ENCODE measurements at regions not wholly inside any gene's neighbourhood (a gene's known extent, or its start where the extent isn't known, plus 50 kb on each side); places are given as distances from the start of the nearest gene placed in this dataset.

- no peak for DNase-seq
Observed at GRCh38 chr6:25166955-25167748, 112.0 kb upstream of the CARMIL1 start.

- DNase-seq, result no peak
Observed at GRCh38 chr6:25167961-25168360, 111.2 kb upstream of the CARMIL1 start.

DNA sequence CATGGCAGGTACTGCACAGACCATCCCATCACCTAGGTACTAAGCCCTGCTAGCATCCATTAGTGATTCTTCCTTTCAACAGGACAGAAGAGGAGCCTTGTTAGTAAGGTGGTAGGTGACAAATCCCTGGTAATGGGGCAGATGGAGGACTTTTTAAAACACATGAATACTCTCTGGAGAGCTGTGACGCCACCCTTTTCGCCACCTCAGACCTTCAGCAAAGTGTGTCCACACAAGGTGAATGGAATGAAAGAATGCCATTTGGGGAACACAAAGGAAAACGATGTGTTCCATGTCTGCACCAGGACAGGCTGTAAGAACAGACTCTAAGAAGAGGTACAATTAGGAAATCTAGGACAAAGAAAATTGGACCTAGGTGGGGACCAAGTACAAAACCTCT, 110.5 kb upstream of the CARMIL1 start:
- DNase-seq, result no peak

- DNase-seq, result no peak
Observed at GRCh38 chr6:25169553-25169952, 109.6 kb upstream of the CARMIL1 start.

GRCh38 chr6:25169961-25170360, 109.2 kb upstream of the CARMIL1 start:
- no peak for DNase-seq

DNA sequence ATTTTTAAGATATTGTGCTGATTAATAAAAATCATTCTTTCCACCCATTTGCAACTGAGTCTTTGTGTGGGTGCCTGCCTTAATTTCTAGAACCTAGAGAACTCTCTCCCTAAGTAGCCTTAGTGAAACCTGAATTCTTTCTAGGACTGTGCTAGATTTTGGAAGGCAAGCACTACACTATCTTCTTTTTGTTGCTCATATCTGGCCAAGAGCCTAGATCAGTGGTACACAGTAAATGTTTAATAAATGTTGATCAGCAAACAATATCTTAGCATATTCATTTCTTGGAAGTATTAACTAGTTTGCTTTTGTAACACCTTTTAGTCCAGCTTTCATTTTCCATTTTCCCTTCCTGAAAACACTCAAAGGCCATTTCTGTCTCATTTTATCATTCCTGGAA, 108.5 kb upstream of the CARMIL1 start:
- DNase-seq, result no peak

- no peak for DNase-seq
Observed at GRCh38 chr6:25171301-25171700, 107.9 kb upstream of the CARMIL1 start.

DNA sequence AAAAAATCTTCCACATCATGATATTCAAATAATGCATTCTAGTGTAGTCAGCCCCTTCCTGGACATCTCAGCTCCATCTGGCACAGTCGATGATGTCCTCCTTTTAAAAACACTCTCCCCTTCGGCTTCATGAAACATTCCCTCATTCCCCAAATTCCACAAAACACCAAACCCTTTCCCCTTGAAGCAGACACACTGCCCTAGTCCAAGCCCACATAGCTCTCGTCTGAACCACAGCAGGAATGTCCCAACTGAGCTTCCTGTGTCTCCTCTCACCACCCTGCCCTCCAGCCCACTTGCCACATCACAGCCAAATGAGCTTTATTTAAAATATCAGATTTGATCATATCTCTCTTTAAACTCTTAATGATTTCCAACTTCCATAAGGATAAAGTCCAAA, 106.4 kb upstream of the CARMIL1 start:
- no peak for DNase-seq

GRCh38 chr6:25173246-25173645, 105.9 kb upstream of the CARMIL1 start:
- DNase-seq, result no peak

GRCh38 chr6:25173951-25174474, 105.2 kb upstream of the CARMIL1 start:
- DNase-seq, result no peak

- DNase-seq, result no peak
Observed at GRCh38 chr6:25174678-25175077, 104.5 kb upstream of the CARMIL1 start.

DNA sequence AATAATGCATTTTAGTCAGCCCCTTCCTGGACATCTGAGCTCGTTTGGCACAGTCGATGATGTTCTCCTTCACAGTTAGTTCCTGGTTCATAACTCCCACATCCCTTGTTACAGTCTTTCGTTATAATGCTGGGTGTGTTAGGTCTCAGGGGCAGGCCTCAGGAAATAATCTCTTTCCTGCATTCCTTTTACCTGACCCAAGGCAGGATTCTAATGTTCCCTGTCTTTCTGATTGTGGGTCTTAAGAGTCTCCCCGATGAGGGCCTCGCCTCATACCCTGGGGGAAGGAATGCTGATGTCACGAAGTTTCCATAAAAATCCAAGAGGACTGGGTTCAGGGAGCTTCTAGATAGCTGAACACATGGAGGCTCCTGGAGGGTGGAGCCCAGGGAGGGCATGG, 104.0 kb upstream of the CARMIL1 start:
- DNase-seq, result no peak

DNA sequence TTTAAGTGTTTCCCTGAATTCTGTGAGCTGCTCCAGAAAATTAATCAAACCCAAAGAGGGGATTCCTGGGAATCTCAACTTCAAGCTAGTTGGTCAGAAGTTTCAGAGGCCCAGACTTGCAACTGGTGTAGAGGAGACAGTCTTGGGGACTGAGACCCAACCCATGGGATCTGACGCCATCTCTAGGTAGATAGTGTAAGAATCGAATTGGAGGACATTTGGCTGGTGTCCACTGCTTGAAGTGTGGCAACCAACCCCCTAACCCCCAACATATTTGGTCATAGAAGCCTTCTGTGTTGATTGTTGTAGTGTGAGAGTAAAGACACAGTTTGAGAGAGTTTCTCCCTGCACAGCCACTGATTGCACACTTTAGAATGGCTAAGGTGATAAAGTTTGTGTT, 103.5 kb upstream of the CARMIL1 start:
- no peak for DNase-seq

DNA sequence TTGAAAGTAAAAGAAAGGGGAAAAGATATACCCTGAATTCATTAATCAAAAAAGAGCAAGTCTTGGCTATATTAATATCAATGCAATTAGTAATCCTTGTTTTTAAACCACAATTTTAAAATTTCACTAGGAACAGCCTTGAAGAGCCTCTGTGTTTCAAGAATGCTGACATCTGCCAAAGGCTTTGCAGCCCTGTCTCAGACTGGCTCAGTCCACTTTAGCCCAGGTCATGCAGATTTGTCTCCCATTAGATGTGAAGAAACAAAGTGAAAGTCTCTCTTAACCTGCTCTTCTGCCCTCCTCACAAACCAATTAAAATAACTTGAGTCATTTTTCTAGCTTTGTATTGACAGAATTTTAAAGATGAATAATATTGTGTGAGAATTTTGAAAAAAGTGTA, 102.7 kb upstream of the CARMIL1 start:
- no peak for DNase-seq

DNA sequence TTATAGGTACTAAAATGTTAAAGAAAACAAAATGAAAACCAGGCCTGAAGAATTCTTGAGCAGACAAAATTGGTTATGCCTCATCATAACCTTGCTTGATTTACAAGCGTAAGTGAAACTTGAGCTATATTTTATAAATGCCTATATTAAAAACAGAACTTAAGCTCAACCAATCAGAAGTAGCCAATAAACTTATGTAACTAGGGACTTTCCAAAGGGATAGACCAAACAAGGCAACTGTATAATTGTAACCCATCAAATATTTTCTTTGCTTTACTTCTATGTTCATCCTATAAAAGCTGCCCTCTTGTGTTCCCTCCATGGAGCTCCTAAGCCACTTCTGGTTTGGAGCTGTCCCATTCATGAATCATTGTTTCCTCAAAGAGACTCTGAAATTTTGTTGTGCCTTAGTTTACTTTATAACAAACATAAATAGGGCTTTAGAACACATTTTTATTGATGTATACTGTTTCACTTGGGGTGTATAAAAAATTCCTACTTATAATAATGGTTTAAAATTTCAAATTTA, 101.6 kb upstream of the CARMIL1 start:
- no peak for DNase-seq

DNA sequence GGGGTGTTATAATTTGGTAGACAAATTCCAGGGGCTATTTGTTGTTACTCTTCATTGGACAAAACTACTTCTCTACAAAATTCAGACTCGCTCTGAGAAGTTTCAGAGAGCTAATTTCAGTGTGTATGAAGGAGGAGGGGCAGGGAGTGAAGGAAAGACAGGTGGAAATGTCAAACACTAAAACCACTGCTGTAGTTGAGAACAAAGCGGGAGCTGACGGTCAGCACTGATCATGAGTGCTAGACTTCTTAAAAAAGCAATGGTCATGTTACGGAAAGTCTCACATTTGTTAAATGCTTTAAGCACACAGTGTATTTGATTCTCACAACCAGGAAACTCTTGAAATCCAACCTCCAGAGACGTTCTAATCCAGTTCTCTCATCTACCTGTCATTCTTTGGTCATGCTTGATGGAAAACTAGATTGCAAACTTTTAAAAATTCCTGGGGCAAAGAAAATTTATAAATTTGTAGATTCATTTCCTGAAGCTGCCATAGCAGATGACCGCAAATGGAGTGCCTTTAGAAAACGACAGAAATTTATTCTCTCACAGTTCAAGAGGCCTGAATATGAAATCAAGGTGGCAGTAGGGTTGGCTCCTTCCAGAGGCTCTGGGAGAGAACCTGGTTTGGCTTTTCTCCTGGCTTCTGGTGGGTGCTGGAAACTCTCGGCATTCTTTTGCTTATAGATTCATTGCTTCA, 100.7 kb upstream of the CARMIL1 start:
- no peak for DNase-seq

DNA sequence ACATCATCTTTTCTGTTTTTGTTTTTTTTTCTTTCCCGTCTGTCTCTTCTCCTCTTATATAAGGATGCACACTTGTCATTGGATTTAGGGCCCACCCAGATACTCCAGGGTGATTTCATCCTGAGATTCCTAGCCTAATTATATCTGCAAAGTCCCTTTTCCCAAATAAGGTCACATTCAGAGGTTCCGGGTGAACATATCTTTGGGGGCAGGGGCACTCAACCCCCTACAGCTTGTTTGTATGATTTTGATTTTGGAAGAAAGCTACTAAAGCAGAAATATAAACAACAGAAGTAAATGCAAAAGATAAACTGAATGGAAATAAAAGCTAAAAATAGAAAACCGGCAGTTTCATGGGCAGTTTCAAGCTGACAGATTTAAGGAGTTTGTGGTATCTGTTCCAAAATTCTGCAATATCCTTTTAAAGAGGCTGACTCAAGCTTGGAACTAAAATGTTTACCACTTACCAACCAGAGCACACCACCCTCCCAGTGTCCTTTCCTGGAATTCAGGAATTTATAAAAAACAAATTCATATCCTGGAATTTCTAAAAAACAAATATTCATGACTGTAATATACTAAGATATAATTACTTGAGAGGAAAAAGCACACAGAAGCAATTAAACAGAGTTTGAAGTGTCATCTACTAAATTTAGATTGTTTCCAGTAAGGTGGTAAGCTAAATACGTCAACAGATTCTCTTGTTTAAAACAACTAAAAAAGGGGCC, 100.0 kb upstream of the CARMIL1 start:
- no peak for DNase-seq

DNA sequence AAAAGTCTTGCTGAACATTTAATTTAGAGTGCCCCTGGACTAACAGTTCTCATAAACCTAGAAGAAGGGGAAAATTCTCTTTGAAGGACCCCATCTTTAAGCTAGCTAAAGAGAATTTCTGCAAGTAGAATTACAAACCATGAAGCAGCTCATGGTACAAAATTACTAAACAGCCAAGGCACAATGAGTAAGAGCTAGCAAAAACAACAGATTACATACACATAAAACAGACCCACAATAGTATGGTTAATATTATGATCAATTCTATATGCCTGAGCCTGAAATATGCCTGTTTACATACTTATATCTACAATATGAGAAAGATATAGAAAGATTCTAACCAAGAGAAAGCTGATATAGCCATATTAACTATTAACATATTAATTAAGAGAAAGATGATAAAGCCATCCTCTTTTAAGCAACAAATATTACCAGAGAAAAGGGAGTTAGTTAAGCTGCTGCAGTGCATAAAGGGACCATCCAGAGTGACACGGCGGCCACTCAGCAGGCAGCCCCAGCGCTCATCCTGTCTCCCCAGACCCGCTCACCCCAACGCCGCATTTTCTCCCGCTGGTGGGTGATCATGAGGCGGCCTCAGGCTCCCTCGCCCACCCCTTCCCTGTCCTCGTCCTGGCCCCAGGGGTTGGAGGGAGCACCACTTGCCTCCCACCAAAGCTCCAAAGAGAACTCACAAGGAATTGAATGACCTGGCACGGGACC, 98.4 kb upstream of the CARMIL1 start:
- no peak for DNase-seq

DNA sequence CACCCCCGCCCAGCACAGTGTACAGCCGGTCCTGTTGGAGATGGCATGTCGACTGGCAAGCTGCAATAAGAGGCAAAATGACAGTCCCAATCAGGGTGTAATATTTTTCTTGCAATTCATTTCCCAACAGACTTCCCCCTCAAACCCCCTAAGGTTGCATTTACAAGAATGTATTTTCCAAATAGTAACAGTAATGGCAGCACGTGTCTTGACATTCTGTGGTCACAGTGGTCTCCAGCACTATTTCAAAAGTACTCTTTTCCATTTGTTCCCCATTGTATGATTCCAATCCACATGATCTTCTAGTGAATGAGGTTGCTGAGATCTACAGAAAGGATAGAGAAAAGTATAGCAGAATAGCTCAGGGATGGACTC, 97.8 kb upstream of the CARMIL1 start:
- no peak for DNase-seq

DNA sequence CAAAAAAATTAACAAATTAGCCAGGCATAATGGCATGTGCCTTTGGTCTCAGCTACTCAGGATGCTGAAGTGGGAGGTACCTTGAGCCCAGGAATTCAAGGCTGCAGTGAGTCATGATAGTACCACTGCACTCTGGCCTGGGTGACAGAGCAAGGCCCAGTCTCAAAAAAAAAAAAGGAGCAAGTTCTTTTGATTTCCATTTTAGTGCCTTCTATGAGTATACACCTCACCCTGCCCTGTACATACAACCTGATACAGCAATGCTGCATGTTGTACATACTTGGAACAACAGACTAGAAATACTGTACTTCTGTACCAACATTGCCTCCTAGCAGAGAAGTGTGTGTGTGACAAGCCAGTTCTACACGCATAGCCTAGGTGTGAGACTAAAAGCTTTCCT, 97.3 kb upstream of the CARMIL1 start:
- no peak for DNase-seq

DNA sequence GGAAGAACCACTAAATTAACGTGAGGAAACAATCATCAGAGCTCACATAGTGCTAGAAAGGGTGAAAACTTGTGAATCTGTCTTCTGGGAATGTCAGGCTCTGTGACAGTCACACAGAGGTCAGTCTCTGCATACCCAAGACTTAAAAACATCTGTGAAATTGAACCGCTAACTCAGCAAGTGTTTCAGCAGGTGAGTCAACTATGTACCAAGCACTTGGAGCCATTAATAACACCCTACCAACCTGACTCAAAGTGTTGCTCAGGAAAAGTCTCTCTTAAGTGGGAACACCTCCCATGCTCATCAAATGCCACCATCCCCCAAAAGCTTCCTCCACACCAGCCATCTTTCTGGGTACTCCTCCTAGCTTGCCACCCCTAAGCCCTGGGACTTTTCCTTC, 92.3 kb upstream of the CARMIL1 start:
- no peak for DNase-seq

GRCh38 chr6:25188232-25188631, 90.9 kb upstream of the CARMIL1 start:
- DNase-seq, result no peak

Data from 8988T (cell line).